H9 (cell line): ENCODE measurements at regions not wholly inside any gene's neighbourhood (a gene's known extent, or its start where the extent isn't known, plus 50 kb on each side); places are given as distances from the start of the nearest gene placed in this dataset.

Experiments
- DNase-seq: peaks from one replicate; pipeline ENCODE4 v3.0.0-alpha.2; 2017
- H2AFZ ChIP-seq: one replicate; pipeline ENCODE4 v1.6.1; 2013; ENCODE audit warnings: mild to moderate bottlenecking, low read length, control low read depth, moderate library complexity
- H2AK5ac ChIP-seq: 2 replicates; pipeline ENCODE4 v1.6.1; 2013; ENCODE audit warnings: low read length, control low read depth, mixed read lengths; ENCODE audit not compliant: insufficient read length
- H2BK120ac ChIP-seq: one replicate; pipeline ENCODE4 v1.6.1; 2013; ENCODE audit warnings: low read depth, mild to moderate bottlenecking, low read length, control low read depth, inconsistent platforms; ENCODE audit not compliant: poor library complexity, severe bottlenecking
- H2BK12ac ChIP-seq: 2 replicates; pipeline ENCODE4 v1.6.1; 2013; ENCODE audit warnings: low read length, control low read depth, mixed read lengths, low read depth; ENCODE audit not compliant: insufficient read length
- H2BK15ac ChIP-seq: 2 replicates; pipeline ENCODE4 v1.6.1; 2013; ENCODE audit warnings: low read depth, low read length, control low read depth
- H2BK20ac ChIP-seq: one replicate; pipeline ENCODE4 v1.6.1; 2013; ENCODE audit warnings: low read depth, mild to moderate bottlenecking, low read length, control low read depth, inconsistent platforms; ENCODE audit not compliant: poor library complexity, severe bottlenecking
- H2BK5ac ChIP-seq: 2 replicates; pipeline ENCODE4 v1.6.1; 2013; ENCODE audit warnings: low read length, control low read depth, mixed read lengths; ENCODE audit not compliant: insufficient read length
- H3K14ac ChIP-seq: 2 replicates; pipeline ENCODE4 v1.6.1; 2013; ENCODE audit warnings: low read length, control low read depth; ENCODE audit not compliant: insufficient read depth
- H3K18ac ChIP-seq: 2 replicates; pipeline ENCODE4 v1.6.1; 2013; ENCODE audit warnings: low read depth, mild to moderate bottlenecking, mixed read lengths, low read length, control low read depth; ENCODE audit not compliant: insufficient read length
- H3K23ac ChIP-seq: 2 replicates; pipeline ENCODE4 v1.6.1; 2013; ENCODE audit warnings: low read length, control low read depth, mixed read lengths, low read depth; ENCODE audit not compliant: insufficient read length
- H3K23me2 ChIP-seq: 2 replicates; pipeline ENCODE4 v1.6.1; 2013; ENCODE audit warnings: low read depth, mild to moderate bottlenecking, mixed read lengths, low read length, control low read depth; ENCODE audit not compliant: insufficient read length, poor library complexity, severe bottlenecking
- H3K27ac ChIP-seq: 2 replicates; pipeline ENCODE4 v1.5.1; 2013; ENCODE audit warnings: low read length, control low read depth, mixed read lengths, low read depth; ENCODE audit not compliant: insufficient read length
- H3K27me3 ChIP-seq: 2 replicates; pipeline ENCODE4 v1.6.1; 2013; ENCODE audit warnings: low read length, control low read depth, inconsistent platforms; ENCODE audit not compliant: insufficient read depth
- H3K4ac ChIP-seq: 2 replicates; pipeline ENCODE4 v1.6.1; 2013; ENCODE audit warnings: low read depth, mild to moderate bottlenecking, control low read depth, inconsistent platforms, low read length, moderate library complexity
- H3K4me1 ChIP-seq: 2 replicates; pipeline ENCODE4 v1.6.1; 2013; ENCODE audit warnings: low read length, control low read depth, inconsistent platforms; ENCODE audit not compliant: insufficient read depth
- H3K4me2 ChIP-seq: 2 replicates; pipeline ENCODE4 v1.6.1; 2013; ENCODE audit warnings: low read length, control low read depth, mixed read lengths; ENCODE audit not compliant: insufficient read length, insufficient read depth
- H3K56ac ChIP-seq: 2 replicates; pipeline ENCODE4 v1.6.1; 2013; ENCODE audit warnings: low read depth, mild to moderate bottlenecking, mixed read lengths, low read length, control low read depth; ENCODE audit not compliant: insufficient read length
- H3K79me1 ChIP-seq: 2 replicates; pipeline ENCODE4 v1.6.1; 2013; ENCODE audit warnings: low read depth, mild to moderate bottlenecking, moderate library complexity, low read length, control low read depth, inconsistent platforms; ENCODE audit not compliant: insufficient read depth, poor library complexity, severe bottlenecking
- H3K79me2 ChIP-seq: 2 replicates; pipeline ENCODE4 v1.6.1; 2013; ENCODE audit warnings: low read length, control low read depth, inconsistent platforms; ENCODE audit not compliant: insufficient read depth
- H3K9ac ChIP-seq: 2 replicates; pipeline ENCODE4 v1.6.1; 2013; ENCODE audit warnings: low read length, control low read depth, mixed read lengths; ENCODE audit not compliant: insufficient read length; ENCODE audit errors: extremely low read depth
- H3K9me3 ChIP-seq: one replicate; pipeline ENCODE4 v1.6.1; 2013; ENCODE audit warnings: low read depth, low read length, inconsistent platforms; ENCODE audit not compliant: control insufficient read depth
- H3T11ph ChIP-seq: one replicate; pipeline ENCODE4 v1.6.1; 2013; ENCODE audit warnings: mild to moderate bottlenecking, low read length, control low read depth, inconsistent platforms
- H4K20me1 ChIP-seq: one replicate; pipeline ENCODE4 v1.6.1; 2013; ENCODE audit not compliant: control insufficient read depth, insufficient read length, insufficient read depth
- H4K5ac ChIP-seq: 2 replicates; pipeline ENCODE4 v1.6.1; 2013; ENCODE audit warnings: low read depth, mild to moderate bottlenecking, mixed read lengths, low read length, control low read depth; ENCODE audit not compliant: insufficient read length
- H4K8ac ChIP-seq: replicated peaks from 2 replicates; pipeline ENCODE4 v1.6.1; 2013; ENCODE audit warnings: low read length, control low read depth, mixed read lengths, low read depth; ENCODE audit not compliant: insufficient read length
- H4K91ac ChIP-seq: 2 replicates; pipeline ENCODE4 v1.6.1; 2013; ENCODE audit warnings: low read depth, mild to moderate bottlenecking, moderate library complexity, mixed read lengths, low read length, control low read depth; ENCODE audit not compliant: insufficient read length
- H3K27ac Mint-ChIP-seq, 3 experiments: 2 replicates in 2 of 3; 3 replicates in 1 of 3; pipeline ENCODE4 v1.8.0; 2020 to 2021; ENCODE audit warnings: mixed read lengths in 3 of 3, mild to moderate bottlenecking in 1 of 3, moderate library complexity in 1 of 3
- H3K27me3 Mint-ChIP-seq: 2 replicates; pipeline ENCODE4 v1.8.0; 2021; ENCODE audit warnings: low read depth, mild to moderate bottlenecking, moderate library complexity, mixed read lengths
- H3K36me3 Mint-ChIP-seq, 3 experiments: 2 replicates in 2 of 3; 3 replicates in 1 of 3; pipeline ENCODE4 v1.8.0; 2020 to 2021; ENCODE audit warnings: low read depth in 3 of 3, mixed read lengths in 3 of 3; ENCODE audit not compliant: insufficient read depth in 1 of 3
- H3K4me1 Mint-ChIP-seq, 2 experiments: 2 replicates each; pipeline ENCODE4 v1.8.0; 2020; ENCODE audit warnings: mixed read lengths in 2 of 2
- H3K4me3 Mint-ChIP-seq, 2 experiments: 2 replicates in 1 of 2; 3 replicates in 1 of 2; pipeline ENCODE4 v1.8.0; 2020 to 2021; ENCODE audit warnings: mild to moderate bottlenecking in 2 of 2, mixed read lengths in 2 of 2, moderate library complexity in 1 of 2
- H3K9me3 Mint-ChIP-seq, 2 experiments: 2 replicates in 1 of 2; 3 replicates in 1 of 2; pipeline ENCODE4 v1.8.0; 2020; ENCODE audit warnings: mild to moderate bottlenecking in 2 of 2, mixed read lengths in 2 of 2, moderate library complexity in 1 of 2
- WGBS: extraction: QIAGEN DNeasy Blood & Tissue Kit; methylation state at CpG from one replicate; pipeline ENCODE4 v1.1.7; 2013; ENCODE audit warnings: missing lambda C conversion rate, low lambda C conversion rate, mixed read lengths; ENCODE audit not compliant: insufficient read length; ENCODE audit errors: extremely low coverage; 5-methylcytosine and 5-hydroxymethylcytosine counted together
- TF ChIP-seq, protein P1 (sequence below): fragments of 200-600 bp; sonication (generic); conservative IDR thresholded peaks from 3 replicates; pipeline ENCODE4 v1.8.0; 2021; ENCODE audit warnings: antibody characterized with exemption, mild to moderate bottlenecking

DNA sequence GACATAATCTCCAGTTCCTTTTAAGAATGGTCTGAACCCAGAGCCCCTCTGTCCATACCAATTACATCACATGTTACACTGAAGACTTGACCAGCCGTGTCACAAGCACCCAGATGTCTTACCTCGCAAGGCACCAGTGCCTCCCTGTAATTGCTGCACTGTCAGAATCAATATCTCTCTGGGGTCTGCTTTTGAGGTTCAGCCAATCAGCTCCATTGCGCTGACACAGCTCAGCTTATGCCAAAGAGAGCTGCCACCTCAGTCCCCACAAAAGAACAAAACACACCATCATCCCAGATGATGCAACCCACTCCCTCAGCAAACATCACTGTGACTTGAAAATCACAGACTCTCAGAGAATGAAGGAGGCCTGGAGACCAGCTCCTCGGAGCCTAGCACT lies 82.5 kb upstream of the SORBS2 start:
- Histone ChIP-seq H2BK12ac (no peak overlapping the region), H3K27me3 (no peaks in the 10 kb centered on the region), H2BK5ac (no peak overlapping the region), H3K18ac (no peak overlapping the region), H3K56ac (no peak overlapping the region), H2BK15ac (no peak overlapping the region), H3K4me2 (no peak overlapping the region), H2AK5ac (no peak overlapping the region), H2AFZ (no peak overlapping the region), H3K9ac (no peak overlapping the region), H4K8ac (no peak overlapping the region), H2BK120ac (no peak overlapping the region), H3K27ac (no peak overlapping the region), H4K20me1 (no peaks in the 10 kb centered on the region), H2BK20ac (no peak overlapping the region), H3T11ph (no peak overlapping the region), H3K79me1 (no peaks in the 10 kb centered on the region), H3K14ac (no peak overlapping the region), H3K23ac (no peak overlapping the region), H3K4ac (no peak overlapping the region), H4K5ac (no peak overlapping the region), H3K23me2 (no peaks in the 10 kb centered on the region), H4K91ac (no peak overlapping the region), H3K9me3 (no peaks in the 10 kb centered on the region), H3K4me1 (no peaks in the 10 kb centered on the region), H3K79me2 (no peaks in the 10 kb centered on the region)
- no CpG with 5 or more reads among the region's 4 CpGs for WGBS
- Mint-ChIP-seq H3K27me3 (peaks cover 1% of the 10 kb centered on the region; the same call in 1 of the 2 replicates), H3K36me3 (peaks cover 11 to 32% (median 25%) of the 10 kb centered on the region in 3 experiments), H3K27ac (0 out of 7 replicates have a peak overlapping the region, but pooled peaks of 1 of the 3 experiments have one; percentile 39), H3K9me3 (peaks cover 25 to 27% of the 10 kb centered on the region in 2 experiments), H3K4me3 (no peak overlapping the region), H3K4me1 (peaks cover 22 to 29% of the 10 kb centered on the region in 2 experiments)
- TF ChIP-seq, protein P1, sequence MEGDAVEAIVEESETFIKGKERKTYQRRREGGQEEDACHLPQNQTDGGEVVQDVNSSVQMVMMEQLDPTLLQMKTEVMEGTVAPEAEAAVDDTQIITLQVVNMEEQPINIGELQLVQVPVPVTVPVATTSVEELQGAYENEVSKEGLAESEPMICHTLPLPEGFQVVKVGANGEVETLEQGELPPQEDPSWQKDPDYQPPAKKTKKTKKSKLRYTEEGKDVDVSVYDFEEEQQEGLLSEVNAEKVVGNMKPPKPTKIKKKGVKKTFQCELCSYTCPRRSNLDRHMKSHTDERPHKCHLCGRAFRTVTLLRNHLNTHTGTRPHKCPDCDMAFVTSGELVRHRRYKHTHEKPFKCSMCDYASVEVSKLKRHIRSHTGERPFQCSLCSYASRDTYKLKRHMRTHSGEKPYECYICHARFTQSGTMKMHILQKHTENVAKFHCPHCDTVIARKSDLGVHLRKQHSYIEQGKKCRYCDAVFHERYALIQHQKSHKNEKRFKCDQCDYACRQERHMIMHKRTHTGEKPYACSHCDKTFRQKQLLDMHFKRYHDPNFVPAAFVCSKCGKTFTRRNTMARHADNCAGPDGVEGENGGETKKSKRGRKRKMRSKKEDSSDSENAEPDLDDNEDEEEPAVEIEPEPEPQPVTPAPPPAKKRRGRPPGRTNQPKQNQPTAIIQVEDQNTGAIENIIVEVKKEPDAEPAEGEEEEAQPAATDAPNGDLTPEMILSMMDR: no peak
- DNase-seq: no peak
